ENCODE measurements at regions not wholly inside any gene's neighbourhood (a gene's known extent, or its start where the extent isn't known, plus 50 kb on each side); places are given as distances from the start of the nearest gene placed in this dataset.

DNA sequence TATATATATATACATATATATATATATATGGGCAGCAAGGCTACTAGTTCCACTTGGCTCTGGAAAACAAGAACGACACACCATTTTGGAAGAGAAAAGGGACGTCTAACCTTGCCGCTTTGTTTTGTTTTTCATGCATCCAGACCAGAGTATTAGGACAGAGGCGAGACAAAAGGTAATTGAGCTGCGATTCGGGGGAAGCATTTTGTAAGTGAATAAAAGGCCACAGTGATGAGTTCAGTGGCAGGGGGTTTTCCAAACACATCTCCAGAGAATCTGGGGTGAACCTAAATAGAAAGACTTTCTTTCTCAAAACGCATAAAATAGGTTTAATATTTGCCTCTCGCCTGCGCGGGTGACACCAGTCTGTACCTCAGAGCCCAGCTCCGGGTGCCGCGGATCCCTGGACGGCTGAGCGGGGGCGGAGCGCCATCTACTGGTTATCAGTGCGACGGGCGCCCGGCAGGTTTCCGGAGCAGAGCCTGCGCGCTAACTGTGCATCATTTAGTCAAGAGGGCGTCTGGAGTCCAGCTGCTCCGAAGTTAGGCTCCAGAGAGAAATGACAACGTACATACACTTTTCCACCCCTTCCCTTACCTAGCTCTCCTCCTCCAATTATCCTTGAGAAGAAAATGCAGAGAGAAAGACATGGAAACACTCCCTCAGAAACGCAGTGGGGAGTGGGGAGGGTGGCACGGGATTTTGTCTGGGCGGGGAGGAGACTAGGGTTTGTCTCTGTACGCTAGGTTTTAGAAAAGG, 262.3 kb downstream of the TBC1D4 start:
- H3K27me3 ChIP-seq (replicated peaks in 1 of 2; ENCODE audit: control insufficient read depth in 2 of 2, insufficient read depth in 2 of 2, low read length in 1 of 2) = no peaks in the 10 kb centered on the region; a peak in 1 of 4 replicates
- H3K79me2 ChIP-seq (ENCODE audit: control insufficient read depth, insufficient read depth, low read length) = no peaks in the 10 kb centered on the region
- FAIRE-seq = no peak
- ChIA-PET SMC1A (ENCODE audit: uncharacterized antibody, unreplicated experiment) (interaction anchor here (0.6 to 2.5 kb wide), 14 partner anchors 9 to 1464 kb away, joined by 3 to 8 read pairs (median 3); no protein-coding TSS in a partner anchor), CTCF (interaction anchor here (0.6 to 2.6 kb wide), 40 partner anchors 9 to 1468 kb away, joined by 3 to 24 read pairs (median 4); no protein-coding TSS in a partner anchor), POLR2A (no interaction called here), RAD21 (ENCODE audit: unreplicated experiment) (interaction anchor here (0.6 to 2.1 kb wide), 18 partner anchors 10 to 1384 kb away, joined by 3 to 14 read pairs (median 3); no protein-coding TSS in a partner anchor)
- peak overlapping the region; percentile 48 for H3K4me2 ChIP-seq (ENCODE audit: control insufficient read depth, insufficient read depth)
- in situ Hi-C loops (cut with MboI) = loop anchor here (10.0 kb wide), 2 partner anchors 1385 to 1475 kb away; no protein-coding TSS in a partner anchor
- H4K20me1 ChIP-seq (ENCODE audit: control insufficient read depth, insufficient read depth) = no peaks in the 10 kb centered on the region
- H3K9ac ChIP-seq (ENCODE audit: control insufficient read depth, insufficient read depth, low read length) = no peak overlapping the region
- H3K36me3 ChIP-seq (ENCODE audit: control insufficient read depth in 2 of 2, insufficient read depth in 2 of 2, low read length in 1 of 2) = no peaks in the 10 kb centered on the region
- H3K4me1 ChIP-seq (ENCODE audit: control insufficient read depth, insufficient read depth, low read length) = no peaks in the 10 kb centered on the region
- DNase-seq (ENCODE audit: low read depth, low spot score) = peak; percentile 7
- no peaks in the 10 kb centered on the region for H3K9me3 ChIP-seq (replicated peaks; ENCODE audit: control insufficient read depth, insufficient read depth, low read length)
- peak overlapping the region; percentile 60 for H2AFZ ChIP-seq (ENCODE audit: control insufficient read depth, low read depth, low read length)
- ATAC-seq = peak; percentile 99
- WGBS (ENCODE audit: insufficient coverage, insufficient replicate concordance, low lambda C conversion rate, missing lambda C conversion rate) = 3% methylated on average over 31 of the region's 31 CpGs
- H3K27ac ChIP-seq (ENCODE audit: control insufficient read depth, insufficient read depth) = no peak overlapping the region
- no TSS peak for BruUV-seq (replicated peaks)
- intact Hi-C loops (cut with micrococcal nuclease; ENCODE audit: unreplicated experiment) = loop anchor here (2.0 to 10.0 kb wide), 4 partner anchors 535 to 1465 kb away; no protein-coding TSS in a partner anchor
- no peak overlapping the region for H3K4me3 ChIP-seq
- TF ChIP-seq CHD2 (IDR thresholded peaks at IDR 0.05; ENCODE audit: borderline replicate concordance, low read depth, low read length) (no peak), ZZZ3 (IDR thresholded peaks at IDR 0.05; ENCODE audit: control insufficient read depth, insufficient read length, low read depth) (no peak), SRF (IDR thresholded peaks at IDR 0.05; ENCODE audit: low read depth in 2 of 2, low read length in 2 of 2) (no peak), SIX5 (IDR thresholded peaks at IDR 0.05; ENCODE audit: low read depth, low read length, severe bottlenecking) (no peak), RAD21 (IDR thresholded peaks at IDR 0.05; ENCODE audit: insufficient read depth, low read depth, low read length) (peak; percentile 99), TBL1XR1 (IDR thresholded peaks at IDR 0.05; ENCODE audit: low read depth, low read length) (no peak), ATF7 (IDR thresholded peaks at IDR 0.05; ENCODE audit: low read depth) (no peak), YY1 (IDR thresholded peaks at IDR 0.05; ENCODE audit: low read depth, low read length) (peak; percentile 62), CBX5 (IDR thresholded peaks at IDR 0.05; ENCODE audit: low read depth) (0 out of 2 replicates have a peak, but pooled peaks have one; percentile 70), NRF1 (conservative IDR thresholded peaks at IDR 0.05; ENCODE audit: low read depth, low read length) (no peak), SMARCA5 (IDR thresholded peaks at IDR 0.05) (peak; percentile 85), TARDBP (IDR thresholded peaks at IDR 0.05; ENCODE audit: borderline replicate concordance) (no peak), TCF3 (IDR thresholded peaks at IDR 0.05; ENCODE audit: borderline replicate concordance, insufficient read depth, low read depth, low read length) (no peak), NFYA (IDR thresholded peaks at IDR 0.05; ENCODE audit: borderline replicate concordance, low read depth, low read length) (no peak)
- TF ChIP-seq, protein P1, sequence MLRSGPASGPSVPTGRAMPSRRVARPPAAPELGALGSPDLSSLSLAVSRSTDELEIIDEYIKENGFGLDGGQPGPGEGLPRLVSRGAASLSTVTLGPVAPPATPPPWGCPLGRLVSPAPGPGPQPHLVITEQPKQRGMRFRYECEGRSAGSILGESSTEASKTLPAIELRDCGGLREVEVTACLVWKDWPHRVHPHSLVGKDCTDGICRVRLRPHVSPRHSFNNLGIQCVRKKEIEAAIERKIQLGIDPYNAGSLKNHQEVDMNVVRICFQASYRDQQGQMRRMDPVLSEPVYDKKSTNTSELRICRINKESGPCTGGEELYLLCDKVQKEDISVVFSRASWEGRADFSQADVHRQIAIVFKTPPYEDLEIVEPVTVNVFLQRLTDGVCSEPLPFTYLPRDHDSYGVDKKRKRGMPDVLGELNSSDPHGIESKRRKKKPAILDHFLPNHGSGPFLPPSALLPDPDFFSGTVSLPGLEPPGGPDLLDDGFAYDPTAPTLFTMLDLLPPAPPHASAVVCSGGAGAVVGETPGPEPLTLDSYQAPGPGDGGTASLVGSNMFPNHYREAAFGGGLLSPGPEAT (IDR thresholded peaks at IDR 0.05; ENCODE audit: low read depth) = no peak
- TF ChIP-seq, protein P2, sequence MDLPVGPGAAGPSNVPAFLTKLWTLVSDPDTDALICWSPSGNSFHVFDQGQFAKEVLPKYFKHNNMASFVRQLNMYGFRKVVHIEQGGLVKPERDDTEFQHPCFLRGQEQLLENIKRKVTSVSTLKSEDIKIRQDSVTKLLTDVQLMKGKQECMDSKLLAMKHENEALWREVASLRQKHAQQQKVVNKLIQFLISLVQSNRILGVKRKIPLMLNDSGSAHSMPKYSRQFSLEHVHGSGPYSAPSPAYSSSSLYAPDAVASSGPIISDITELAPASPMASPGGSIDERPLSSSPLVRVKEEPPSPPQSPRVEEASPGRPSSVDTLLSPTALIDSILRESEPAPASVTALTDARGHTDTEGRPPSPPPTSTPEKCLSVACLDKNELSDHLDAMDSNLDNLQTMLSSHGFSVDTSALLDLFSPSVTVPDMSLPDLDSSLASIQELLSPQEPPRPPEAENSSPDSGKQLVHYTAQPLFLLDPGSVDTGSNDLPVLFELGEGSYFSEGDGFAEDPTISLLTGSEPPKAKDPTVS (IDR thresholded peaks at IDR 0.05; ENCODE audit: low read depth, low read length) = no peak
- TF ChIP-seq, protein P3, sequence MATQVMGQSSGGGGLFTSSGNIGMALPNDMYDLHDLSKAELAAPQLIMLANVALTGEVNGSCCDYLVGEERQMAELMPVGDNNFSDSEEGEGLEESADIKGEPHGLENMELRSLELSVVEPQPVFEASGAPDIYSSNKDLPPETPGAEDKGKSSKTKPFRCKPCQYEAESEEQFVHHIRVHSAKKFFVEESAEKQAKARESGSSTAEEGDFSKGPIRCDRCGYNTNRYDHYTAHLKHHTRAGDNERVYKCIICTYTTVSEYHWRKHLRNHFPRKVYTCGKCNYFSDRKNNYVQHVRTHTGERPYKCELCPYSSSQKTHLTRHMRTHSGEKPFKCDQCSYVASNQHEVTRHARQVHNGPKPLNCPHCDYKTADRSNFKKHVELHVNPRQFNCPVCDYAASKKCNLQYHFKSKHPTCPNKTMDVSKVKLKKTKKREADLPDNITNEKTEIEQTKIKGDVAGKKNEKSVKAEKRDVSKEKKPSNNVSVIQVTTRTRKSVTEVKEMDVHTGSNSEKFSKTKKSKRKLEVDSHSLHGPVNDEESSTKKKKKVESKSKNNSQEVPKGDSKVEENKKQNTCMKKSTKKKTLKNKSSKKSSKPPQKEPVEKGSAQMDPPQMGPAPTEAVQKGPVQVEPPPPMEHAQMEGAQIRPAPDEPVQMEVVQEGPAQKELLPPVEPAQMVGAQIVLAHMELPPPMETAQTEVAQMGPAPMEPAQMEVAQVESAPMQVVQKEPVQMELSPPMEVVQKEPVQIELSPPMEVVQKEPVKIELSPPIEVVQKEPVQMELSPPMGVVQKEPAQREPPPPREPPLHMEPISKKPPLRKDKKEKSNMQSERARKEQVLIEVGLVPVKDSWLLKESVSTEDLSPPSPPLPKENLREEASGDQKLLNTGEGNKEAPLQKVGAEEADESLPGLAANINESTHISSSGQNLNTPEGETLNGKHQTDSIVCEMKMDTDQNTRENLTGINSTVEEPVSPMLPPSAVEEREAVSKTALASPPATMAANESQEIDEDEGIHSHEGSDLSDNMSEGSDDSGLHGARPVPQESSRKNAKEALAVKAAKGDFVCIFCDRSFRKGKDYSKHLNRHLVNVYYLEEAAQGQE (IDR thresholded peaks at IDR 0.05; ENCODE audit: low read depth, low read length) = no peak
